OCI-LY1 (cell line): ENCODE measurements at regions not wholly inside any gene's neighbourhood (a gene's known extent, or its start where the extent isn't known, plus 50 kb on each side); places are given as distances from the start of the nearest gene placed in this dataset.

Source experiments
- CTCF ChIP-seq: fragments of 200-600 bp; sonication (generic), shearing (Covaris generic); IDR thresholded peaks from 2 replicates; pipeline ENCODE4 v1.5.1; 2017; ENCODE audit warnings: mild to moderate bottlenecking, antibody characterized with exemption, low read length, moderate library complexity, mixed read lengths
- EZH2 ChIP-seq: fragments of 200-600 bp; sonication (generic), shearing (Covaris generic); IDR thresholded peaks from 2 replicates; pipeline ENCODE4 v1.8.0; 2017; ENCODE audit warnings: borderline replicate concordance, mixed run types, mild to moderate bottlenecking, antibody characterized with exemption, low read length, moderate library complexity, mixed read lengths

- TF ChIP-seq EZH2 (no peak), CTCF (no peak)
Measured at GRCh38 chr4:176014583-176015108, 51.0 kb upstream of the WDR17 start.
